NCI-H82 treated with DMSO at 0.1 percent for 48 hours (cell line): ENCODE measurements at regions not wholly inside any gene's neighbourhood (a gene's known extent, or its start where the extent isn't known, plus 50 kb on each side); places are given as distances from the start of the nearest gene placed in this dataset.
"Not testable (repeated sequence)": the region's sequence is repeated elsewhere in the genome, so short reads cannot be mapped to it uniquely, and the experiment has no call there.

Source experiments
- DNase-seq: peaks from one replicate; lab custom pipeline; 2025; ENCODE audit not compliant: unreplicated experiment; lab: John Stamatoyannopoulos, UW

GRCh38 chr6:75031102-75031501 is 174.8 kb downstream of the COL12A1 start:
- not testable (repeated sequence) for DNase-seq

GRCh38 chr6:75029333-75029732 is 176.5 kb downstream of the COL12A1 start:
- no peak for DNase-seq

GRCh38 chr6:75025371-75025770 is 180.5 kb downstream of the COL12A1 start:
- DNase-seq = no peak

- DNase-seq = no peak
Measured at GRCh38 chr6:75024828-75025227, 181.0 kb downstream of the COL12A1 start.

GRCh38 chr6:75023634-75024033 is 182.2 kb downstream of the COL12A1 start:
- no peak for DNase-seq

- DNase-seq = no peak
Measured at GRCh38 chr6:75020971-75021370, 184.9 kb downstream of the COL12A1 start.

GRCh38 chr6:75020376-75020775 is 185.5 kb downstream of the COL12A1 start:
- DNase-seq = no peak

- DNase-seq = no peak
Measured at GRCh38 chr6:75012018-75012417, 193.8 kb downstream of the COL12A1 start.

GRCh38 chr6:75003984-75004383 is 201.9 kb downstream of the COL12A1 start:
- not testable (repeated sequence) for DNase-seq

- DNase-seq = no peak
Measured at GRCh38 chr6:74997646-74998045, 208.2 kb downstream of the COL12A1 start.

- DNase-seq = no peak
Measured at GRCh38 chr6:74993136-74993535, 212.7 kb downstream of the COL12A1 start.

- no peak for DNase-seq
Measured at GRCh38 chr6:74991573-74992332, 214.1 kb downstream of the COL12A1 start.

- DNase-seq = no peak
Measured at GRCh38 chr6:74979065-74979766, 226.6 kb downstream of the COL12A1 start.

GRCh38 chr6:74976701-74977100 is 229.2 kb downstream of the COL12A1 start:
- no peak for DNase-seq

GRCh38 chr6:74976026-74976425 is 229.8 kb downstream of the COL12A1 start:
- no peak for DNase-seq

- no peak for DNase-seq
Measured at GRCh38 chr6:74973591-74973990, 232.3 kb downstream of the COL12A1 start.

GRCh38 chr6:74971633-74972032 is 234.2 kb downstream of the COL12A1 start:
- DNase-seq = no peak

GRCh38 chr6:74969591-74970267 is 236.1 kb downstream of the COL12A1 start:
- DNase-seq = no peak

GRCh38 chr6:74967821-74968220 is 238.0 kb downstream of the COL12A1 start:
- DNase-seq = no peak

- no peak for DNase-seq
Measured at GRCh38 chr6:74966712-74967111, 239.1 kb downstream of the COL12A1 start.

- no peak for DNase-seq
Measured at GRCh38 chr6:74964871-74965441, 240.9 kb downstream of the COL12A1 start.
